GM23338 (cell line): ENCODE measurements at regions not wholly inside any gene's neighbourhood (a gene's known extent, or its start where the extent isn't known, plus 50 kb on each side); places are given as distances from the start of the nearest gene placed in this dataset.

ENCODE experiments used
- CREB1 ChIP-seq: fragments of 250-450 bp; sonication (Bioruptor Pico); IDR thresholded peaks from 2 replicates; pipeline ENCODE4 v1.5.0; 2020; ENCODE audit warnings: low read depth, mild to moderate bottlenecking, moderate library complexity
- CTCF ChIP-seq, 2 experiments: fragments of 200-600 bp in 1 of 2; sonication (generic) in 1 of 2; conservative IDR thresholded peaks; 2 replicates each; pipeline versions ENCODE4 v1.5.1 to v1.6.1; 2016 to 2017; ENCODE audit warnings: antibody characterized with exemption in 2 of 2, low read depth in 2 of 2, mild to moderate bottlenecking in 2 of 2, moderate library complexity in 1 of 2
- EZH2 ChIP-seq: fragments of 200-600 bp; sonication (generic); IDR thresholded peaks from one replicate; pipeline ENCODE4 v1.8.0; 2017; ENCODE audit warnings: antibody characterized with exemption, mild to moderate bottlenecking, low read depth; ENCODE audit not compliant: unreplicated experiment
- EZH2phosphoT487 ChIP-seq: fragments of 200-600 bp; sonication (generic); IDR thresholded peaks from one replicate; pipeline ENCODE4 v1.8.1; 2018; ENCODE audit warnings: antibody characterized with exemption; ENCODE audit not compliant: unreplicated experiment
- NANOG ChIP-seq: IDR thresholded peaks from 2 replicates; pipeline ENCODE4 v1.6.1; 2016; ENCODE audit warnings: antibody characterized with exemption, borderline replicate concordance
- POLR2AphosphoS5 ChIP-seq: IDR thresholded peaks from 2 replicates; pipeline ENCODE4 v1.6.1; 2016; ENCODE audit warnings: antibody characterized with exemption, low read depth
- ZNF331 ChIP-seq: fragments of 250-450 bp; sonication (Bioruptor Pico); IDR thresholded peaks from 2 replicates; pipeline ENCODE4 v1.5.0; 2020; ENCODE audit warnings: low read depth, mild to moderate bottlenecking, moderate library complexity

- TF ChIP-seq EZH2phosphoT487 (no peak), POLR2AphosphoS5 (no peak), EZH2 (no peak), CTCF (conservative IDR thresholded peaks at IDR 0.05; ENCODE audit: low read depth in 2 of 2) (no peak), CREB1 (CRISPR knock-in tag) (no peak), NANOG (no peak), ZNF331 (no peak)
Observed at GRCh38 chr12:43206396-43206795, 345.6 kb downstream of the ADAMTS20 start.
